HG02884 (cell line): ENCODE measurements at regions not wholly inside any gene's neighbourhood (a gene's known extent, or its start where the extent isn't known, plus 50 kb on each side); places are given as distances from the start of the nearest gene placed in this dataset.

Experiments
- ATAC-seq: cut with Tn5 transposase; IDR thresholded peaks from one replicate; pipeline ENCODE4 v1.9.1; 2021; ENCODE audit warnings: mild to moderate bottlenecking, moderate library complexity; ENCODE audit not compliant: unreplicated experiment

DNA sequence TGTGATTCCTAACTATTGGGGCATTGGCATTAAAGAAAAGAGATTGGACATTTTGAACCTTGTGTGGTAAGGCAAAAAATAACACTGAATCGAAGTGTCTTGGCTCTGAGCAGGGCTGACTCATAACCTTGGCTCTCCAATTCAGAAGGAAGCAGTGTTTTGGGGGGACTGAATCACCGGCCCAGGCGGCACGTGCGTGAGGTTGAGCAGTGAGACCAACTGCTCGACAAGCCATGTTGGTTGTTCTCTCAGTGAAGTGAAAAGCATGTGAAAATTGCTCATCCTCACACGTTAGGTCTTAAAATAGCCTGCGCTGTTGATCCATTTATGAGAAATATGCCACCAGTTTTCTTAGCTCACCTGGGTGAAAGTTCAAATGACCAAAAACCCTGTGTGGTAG, 137.8 kb upstream of the SPACA1 start:
- no peak for ATAC-seq

DNA sequence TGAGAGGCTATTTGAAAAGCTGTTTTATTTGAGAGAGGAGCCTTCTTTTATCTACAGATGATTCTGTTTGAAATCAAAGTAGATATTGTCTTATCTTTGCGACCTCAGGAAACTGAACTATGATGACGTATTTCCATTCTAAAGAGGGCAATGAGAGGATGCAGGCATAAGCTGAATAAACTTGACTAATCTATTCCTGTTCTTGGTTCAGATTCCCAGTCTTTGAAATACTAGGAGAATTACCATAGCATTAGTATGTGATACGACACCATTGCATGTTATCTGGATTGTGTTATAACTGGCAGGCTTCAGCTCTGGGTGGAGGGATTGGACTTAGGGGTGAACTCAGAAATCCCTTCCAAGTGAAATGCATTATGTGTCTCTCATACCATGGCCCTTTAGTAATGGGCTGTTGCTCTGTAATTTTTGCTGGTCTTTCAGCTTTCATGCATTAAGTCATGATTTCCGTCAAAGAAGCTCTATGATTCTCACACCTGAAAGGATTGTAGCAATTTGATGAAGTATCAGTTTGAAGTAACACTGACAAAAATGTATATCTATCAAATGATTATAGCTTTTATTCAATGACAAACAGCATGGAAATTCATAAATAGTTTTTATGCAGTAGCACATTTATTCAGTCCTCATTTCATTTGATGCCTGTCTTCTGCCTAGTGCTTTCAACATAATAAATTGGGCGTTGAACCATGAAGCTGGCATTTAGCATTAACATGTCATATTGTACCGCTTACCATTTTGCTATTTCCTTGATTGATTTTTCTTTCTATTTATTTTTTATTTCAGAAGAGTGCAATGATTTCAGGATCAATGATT, 138.4 kb upstream of the SPACA1 start:
- ATAC-seq, result no peak

DNA sequence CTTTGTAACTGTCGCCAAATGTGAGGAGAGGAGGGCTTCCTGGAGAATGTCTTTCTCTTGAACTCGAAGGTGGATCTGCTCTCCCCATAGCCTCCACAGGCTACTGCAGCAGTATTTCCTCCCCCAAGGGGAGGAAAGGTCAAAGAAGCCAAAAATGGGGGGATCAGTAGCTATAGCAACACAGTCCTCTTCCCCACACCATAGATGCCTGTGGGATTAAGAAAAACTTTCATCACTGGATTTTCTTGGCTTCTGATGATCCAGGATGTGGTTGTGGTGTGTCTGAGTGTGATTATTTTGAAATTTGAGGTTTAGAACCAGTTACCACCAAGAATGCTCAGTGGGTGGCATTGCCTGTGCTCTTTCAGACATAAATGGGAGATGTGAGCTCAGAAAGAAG, 140.1 kb upstream of the SPACA1 start:
- peak; percentile 39 for ATAC-seq

DNA sequence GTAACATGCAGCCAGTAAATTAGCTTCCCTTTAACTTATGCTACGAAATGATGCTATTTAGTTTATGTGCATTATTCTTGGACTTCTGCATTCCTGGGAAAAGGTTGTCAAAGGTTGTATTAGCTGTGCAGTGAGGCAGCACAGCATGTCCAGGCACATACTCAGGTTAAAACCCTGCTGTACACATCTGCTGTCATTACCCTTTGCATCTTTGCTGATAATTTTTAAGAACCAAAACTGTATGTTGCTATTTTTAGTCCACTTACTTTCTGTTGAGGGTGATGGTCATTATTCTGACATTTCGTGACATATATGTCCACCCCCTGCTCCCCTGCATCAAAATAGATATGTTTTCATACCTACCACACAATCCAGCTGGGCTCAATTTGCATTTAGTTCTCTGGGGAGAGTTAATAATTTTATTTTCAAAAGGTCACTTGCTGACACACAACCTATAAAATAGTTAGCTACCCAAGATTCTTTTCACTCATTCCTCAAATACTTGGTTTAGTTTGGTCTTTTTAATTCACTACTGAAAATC, 142.5 kb upstream of the SPACA1 start:
- peak; percentile 78 for ATAC-seq

DNA sequence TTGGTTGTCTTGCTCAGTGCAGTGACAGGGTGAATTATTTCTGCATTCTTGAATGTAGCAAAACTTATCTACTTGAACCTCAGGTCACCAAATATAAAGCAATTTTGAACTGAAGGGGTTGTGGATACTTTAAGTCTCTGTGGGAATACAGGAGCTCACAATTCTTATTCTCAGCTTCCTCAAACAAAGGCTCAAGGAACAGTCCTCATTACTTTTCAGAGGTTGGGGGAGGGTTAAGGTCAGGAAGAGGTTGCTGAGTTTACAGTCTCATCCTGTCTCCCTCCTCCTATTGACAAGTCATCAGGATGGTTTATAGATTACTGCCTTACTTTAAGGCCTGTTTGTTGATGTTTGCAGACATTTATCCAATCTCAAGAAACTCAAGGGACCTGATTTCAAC, 143.6 kb upstream of the SPACA1 start:
- ATAC-seq, result no peak

DNA sequence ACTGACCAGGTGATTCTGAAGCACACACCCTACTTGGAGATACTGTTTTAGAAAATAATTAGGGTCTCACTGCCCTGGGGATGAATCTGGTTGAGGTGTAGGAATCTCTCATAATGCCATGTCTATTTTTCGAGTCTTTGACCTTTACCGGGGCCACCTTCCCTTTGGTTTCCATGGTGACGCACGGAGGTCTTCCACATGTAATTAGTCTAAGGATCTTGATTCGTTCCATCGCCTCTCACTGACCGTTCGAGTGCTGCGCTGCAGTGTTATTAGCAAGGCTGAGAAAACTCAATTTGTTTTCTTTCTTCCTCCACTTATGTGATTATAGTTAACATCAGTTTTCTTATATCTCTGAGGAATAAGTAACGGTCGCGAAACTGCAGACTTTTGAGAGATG, 144.3 kb upstream of the SPACA1 start:
- ATAC-seq, result no peak

DNA sequence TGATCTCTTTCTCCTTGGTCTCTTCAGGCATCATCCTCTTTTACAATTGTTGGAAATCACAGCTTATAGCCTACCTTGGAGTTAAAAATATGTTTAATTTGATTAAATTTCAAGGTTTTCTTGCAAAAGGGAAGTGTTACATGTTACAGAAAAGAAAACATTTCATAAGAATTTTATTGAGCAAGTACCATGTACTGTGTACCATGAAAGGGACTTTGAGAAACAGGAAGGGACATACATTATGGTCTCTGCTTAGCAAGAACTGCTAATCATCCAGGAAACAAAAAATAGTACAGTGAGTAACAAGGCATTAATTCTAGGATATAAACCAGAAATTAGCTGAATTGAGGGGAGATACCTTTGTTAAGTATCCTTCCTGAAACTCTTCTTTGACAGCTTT, 145.3 kb upstream of the SPACA1 start:
- ATAC-seq, result no peak

DNA sequence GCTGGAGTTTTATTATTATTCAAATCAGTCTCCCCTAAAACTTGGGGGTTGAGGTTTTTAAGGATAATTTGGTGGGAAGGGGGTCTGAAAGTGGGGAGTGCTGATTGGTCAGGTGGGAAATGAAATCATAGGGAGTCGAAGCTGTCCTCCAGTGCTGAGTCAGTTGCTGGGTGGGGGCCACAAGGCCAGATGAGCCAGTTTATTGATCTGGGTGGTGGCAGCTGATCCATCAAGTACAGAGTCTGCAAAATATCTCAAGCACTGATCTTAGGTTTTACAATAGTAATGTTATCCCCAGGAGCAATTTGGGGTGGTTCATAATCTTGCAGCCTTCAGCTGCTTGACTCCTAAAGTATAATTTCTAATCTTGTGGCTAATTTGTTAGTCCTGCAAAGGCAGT, 146.0 kb upstream of the SPACA1 start:
- ATAC-seq, result no peak

DNA sequence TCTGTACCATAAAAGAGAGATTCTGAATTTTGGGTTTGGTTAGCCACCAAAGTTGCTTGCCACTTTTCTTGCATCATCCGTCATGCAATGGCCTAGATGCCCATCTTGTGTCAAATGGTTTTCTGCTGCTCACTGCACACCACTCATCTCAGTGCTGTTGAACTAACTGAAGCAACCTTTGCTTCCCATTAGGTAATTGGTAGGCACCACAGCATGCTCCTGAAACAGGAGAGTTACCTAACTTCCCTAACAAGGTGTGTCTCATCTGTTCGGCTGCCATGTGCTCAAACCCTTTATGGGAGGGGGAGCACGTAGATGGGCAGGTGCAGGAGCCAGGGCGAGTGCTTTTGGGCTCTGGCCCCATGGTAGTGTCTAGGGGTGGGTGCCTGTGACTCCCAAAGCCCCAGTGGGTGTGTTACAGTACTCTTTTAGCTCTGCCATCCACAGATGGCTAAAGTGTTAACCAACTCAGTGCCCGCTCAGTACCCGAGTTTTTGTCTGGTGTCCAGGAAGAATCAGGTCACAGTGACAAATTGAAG, 147.4 kb upstream of the SPACA1 start:
- ATAC-seq, result no peak

DNA sequence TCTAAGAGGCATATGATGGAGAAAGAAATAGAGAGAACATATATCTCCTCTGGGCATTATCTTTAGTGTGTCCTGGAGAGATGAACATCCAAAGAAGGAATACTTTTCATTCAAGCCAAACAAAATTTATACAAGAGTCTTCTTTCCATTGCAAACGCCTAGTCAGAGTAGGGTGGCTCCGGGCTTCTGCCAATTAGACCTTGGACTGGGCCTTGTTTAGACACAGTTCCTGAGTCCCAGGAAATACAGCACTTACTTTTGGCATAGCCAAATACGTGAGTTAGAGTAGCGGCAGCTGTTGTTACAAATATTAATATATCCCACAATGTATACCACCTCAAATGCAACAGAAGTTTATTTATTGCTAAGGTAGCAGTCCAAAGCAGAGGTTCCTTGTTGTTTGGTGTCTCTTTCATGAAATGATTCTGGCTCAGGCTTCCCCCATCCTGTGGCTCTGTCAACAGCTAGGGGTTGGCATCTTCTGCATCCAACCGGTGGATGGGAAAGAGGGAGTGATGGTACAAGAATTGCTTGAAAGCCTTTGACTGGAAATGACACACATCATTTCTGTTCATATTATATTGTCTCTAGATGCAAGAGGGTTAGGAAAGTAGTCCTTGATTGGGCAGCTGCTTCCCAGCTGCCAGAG, 148.0 kb upstream of the SPACA1 start:
- no peak for ATAC-seq

DNA sequence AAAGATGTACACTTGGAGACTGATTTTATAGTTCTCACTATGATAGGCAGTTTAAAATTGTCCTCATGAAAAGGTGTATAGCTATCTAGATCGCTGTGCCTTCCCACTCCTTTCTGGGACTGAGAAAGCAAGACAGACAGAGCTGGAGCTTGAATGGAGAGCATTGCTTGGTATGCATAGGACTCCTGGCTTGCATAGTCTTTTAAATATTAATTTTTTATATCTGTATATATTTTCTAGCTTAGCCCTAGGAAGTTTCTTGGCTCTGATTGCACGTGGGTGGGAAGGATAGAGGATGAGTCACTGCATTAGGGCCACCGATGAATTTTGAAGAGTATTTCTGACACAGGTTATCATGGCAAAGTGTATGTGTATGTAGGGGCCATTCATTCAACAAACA, 150.0 kb upstream of the SPACA1 start:
- no peak for ATAC-seq

DNA sequence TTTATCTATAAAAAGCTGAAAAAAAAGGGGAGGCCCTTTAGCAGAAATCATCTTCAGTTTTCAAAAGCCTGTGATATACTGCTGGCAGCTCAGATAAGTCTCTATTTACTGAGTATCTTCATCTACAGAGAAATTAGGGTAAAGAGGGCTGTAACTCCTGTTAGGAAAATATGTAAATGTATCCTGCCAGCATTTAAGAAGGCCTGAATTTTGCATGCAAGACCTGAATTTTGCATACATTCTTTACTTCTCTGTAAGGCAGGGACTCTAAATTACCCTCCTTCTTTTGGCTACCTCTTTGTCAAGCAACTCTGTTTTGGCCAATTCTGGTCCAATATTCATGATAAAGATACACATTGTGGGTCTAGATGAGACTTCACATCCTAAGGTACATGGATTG, 150.6 kb upstream of the SPACA1 start:
- ATAC-seq, result no peak

DNA sequence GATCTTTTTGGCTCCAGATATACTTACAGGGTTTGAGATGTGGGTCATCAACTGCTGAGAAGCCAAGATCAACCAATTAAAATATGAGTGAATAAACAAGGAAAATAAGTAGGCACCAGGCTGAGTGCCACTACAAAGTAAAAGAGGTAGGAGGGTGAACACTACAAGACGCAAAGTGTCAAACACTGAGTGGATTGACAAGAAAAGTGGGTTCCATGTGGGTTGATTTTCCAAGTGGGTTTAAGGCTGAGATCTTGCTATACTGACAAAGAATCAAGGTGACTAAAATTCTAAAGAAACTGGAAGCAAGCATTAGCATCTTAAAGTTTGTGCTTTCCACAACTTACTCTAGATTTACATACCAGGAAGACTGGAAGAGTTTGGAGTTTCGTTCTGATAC, 160.4 kb upstream of the SPACA1 start:
- no peak for ATAC-seq

DNA sequence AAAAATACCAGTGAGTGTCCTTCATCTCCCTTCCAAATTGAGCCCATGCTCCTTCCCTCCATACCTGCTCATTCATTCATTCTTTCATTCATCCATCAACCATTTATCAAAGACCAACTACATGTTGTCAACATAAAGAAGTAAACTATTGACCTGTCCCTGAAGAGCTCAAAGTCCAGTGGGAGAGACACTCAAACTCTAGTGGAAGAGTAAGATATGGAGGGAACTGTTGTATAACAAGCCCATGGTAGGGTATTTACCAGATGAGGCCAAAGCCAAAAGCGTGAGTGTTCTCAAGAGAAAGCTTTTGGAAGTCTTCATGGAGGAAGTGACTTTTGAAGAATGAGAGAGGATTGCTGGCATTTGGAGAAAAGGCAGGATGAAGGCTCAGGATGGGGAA, 163.4 kb upstream of the SPACA1 start:
- no peak for ATAC-seq

DNA sequence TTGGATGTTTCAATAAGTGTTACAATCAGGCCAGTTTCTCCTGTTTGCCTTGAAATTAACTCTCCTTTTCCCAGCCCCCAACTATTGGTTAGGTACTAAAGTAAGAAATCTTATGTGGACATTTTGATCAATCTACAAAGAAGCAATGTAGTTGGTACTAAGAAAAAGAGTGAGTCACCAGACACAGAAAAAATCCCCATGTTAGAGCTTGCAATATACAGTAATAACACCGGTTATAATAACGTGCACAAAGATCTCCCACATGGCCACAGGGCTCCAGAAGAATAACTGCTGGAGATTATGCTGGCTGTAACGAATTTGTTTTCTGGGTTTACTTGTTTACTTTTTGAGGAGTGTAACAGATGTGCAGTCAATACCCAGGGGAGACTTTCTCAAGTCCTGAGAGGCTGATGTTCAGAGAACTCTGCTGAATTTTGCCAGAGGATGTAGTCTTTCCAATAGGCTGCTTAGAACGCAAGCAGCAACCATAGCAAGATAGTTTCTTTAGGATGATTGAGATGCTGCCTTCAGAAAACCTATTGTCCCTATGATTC, 166.2 kb upstream of the SPACA1 start:
- no peak for ATAC-seq

DNA sequence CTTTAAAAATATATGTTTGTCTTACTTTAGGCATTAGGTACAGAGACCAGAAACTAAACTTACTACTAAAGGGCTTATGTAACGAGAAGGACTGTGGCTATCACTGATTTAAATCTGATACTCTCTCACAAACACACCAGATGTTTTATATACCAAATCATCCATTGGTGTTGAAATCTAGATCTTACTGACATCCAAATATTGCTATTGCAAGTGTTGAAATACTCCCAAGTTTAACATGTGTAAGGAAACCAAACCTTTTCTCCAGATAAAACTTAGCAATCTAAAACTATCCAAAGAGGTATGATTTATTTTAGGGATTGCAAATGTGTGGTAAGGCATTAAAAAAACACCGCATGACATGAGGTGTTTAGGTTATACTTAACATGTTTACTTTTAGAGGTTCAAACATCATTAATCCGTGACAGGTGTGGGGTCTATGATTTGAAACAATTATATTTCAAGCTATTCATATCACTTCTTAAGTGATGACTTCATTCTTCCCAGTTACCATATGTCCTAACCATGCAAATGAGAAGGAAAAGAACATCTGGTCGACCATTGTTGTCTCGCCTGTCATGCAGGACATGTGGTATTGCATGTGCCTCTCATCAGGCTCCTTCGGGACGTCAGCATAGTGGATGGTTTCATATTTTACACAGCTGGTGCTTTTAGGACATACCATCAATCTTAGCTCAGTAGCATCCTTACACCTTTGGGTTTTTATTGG, 168.3 kb upstream of the SPACA1 start:
- ATAC-seq, result peak; percentile 53

DNA sequence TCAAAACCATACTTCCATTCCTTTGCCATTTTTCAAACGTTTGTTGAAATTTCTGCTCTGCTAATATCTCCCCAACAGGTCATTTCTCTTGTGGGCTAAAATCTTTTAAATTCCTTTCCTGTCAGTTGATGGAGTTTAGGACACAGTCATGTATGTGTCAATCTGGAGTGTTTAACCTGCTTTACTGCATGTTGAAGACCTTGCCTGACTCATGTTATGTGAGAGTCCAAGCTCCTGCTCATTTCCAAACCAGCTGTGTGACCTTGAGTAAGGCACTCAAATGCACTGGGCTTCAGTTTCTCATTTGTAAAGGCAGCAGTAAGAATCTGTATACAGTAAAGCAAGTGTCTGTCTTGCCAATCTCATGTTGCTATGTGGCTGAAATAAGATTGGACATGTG, 171.9 kb upstream of the SPACA1 start:
- ATAC-seq, result no peak

DNA sequence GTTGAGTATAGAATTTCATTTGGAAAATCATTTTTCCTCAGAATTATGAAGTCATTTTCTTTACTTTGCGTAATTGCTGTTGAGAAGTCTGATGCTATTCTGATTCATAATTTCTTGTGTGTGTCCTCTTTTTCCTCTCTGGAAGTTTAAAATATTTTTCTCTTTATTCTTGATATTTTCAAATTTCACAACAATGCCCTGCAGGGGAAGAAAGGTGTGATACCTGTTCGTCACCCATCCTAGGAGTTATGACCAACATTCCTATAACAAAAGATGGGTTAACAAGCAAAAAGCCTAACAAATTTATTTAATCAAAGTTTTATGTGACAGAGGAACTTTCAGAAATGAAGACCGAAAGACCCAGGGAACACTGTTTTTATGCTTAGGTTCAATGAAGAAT, 171.5 kb upstream of the AKIRIN2 start:
- no peak for ATAC-seq

DNA sequence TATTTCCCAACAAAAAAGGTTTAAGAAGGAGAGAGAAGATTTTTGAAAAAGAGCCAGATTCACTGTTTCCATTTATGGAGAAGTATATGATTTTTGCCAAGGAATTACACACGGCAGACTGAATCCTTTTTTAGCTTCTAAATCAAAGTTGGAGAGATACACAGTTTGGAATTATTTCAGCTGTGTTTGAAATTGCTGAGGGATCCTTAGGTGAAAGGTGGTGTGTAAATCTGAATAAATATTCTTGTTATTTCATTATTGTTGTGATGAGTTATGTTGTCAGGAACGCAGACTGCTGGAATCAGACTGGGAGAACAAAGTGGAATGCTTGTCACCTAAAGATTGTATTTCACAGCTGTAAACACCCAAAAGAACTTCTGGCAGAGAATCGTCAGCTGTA, 168.5 kb upstream of the AKIRIN2 start:
- no peak for ATAC-seq

DNA sequence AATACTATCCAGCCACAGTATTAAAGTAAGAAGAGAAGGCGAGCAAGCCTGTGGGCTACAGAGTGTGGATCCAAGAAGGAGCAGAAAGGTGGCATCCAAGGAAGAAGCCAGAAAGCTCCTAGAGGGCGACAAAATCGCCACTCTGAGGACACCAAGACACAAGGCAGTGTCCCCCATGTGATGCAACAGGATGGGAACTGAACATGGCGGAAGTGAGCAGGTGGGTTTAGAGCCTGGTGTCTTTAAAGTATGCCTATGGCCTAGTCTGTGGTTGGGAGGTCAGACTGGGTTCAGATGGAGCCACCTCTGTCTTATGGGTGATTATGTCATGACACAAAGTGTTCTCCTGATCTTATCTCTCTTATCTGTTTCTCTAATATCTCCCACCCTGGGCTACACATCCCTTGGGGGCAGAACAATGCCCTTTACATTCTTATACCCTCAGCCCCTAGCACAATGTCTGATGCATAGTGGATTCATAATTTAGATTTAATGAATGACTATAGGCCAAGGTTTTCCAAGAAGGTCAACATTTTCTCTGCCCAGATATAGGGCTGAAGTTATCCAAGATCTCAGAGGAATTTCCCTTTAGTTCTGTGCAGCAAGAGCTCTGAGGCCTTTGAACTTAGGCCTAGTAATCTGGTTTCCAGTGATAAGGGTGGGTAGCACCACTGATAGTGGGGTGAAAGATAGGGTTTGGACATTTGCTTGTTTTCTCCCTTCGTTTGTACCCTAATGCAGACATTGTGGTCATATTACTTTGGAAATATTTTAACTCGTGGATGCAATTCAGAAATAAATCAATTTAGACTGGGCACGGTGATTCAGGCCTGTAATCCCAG, 167.3 kb upstream of the AKIRIN2 start:
- no peak for ATAC-seq
